ENCODE measurements at regions not wholly inside any gene's neighbourhood (a gene's known extent, or its start where the extent isn't known, plus 50 kb on each side); places are given as distances from the start of the nearest gene placed in this dataset.
"Not testable (repeated sequence)": the region's sequence is repeated elsewhere in the genome, so short reads cannot be mapped to it uniquely, and the experiment has no call there.

GRCh38 chr17:56694825-56695224 lies 101.3 kb downstream of the NOG start:
- DNase-seq = no peak

DNA sequence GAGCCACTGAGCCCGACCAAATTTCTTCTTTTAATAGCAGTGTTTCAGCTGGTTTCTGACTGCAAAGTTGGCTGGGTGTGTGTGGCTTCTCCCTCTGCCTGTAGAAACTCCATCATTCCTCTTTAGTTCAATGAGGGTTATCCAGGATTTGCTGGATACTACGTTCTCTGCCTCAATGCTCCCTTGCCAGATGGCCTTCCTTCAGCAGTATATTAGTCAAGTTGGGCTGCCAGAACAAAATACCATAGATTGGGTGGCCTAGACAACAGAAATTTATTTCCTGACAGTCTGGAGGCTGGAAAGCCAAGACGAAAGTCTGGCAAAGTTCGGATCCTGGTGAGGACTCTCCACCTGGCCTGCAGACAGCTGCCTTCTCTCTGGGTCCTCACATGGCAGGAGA lies 103.7 kb downstream of the NOG start:
- DNase-seq = no peak

DNA sequence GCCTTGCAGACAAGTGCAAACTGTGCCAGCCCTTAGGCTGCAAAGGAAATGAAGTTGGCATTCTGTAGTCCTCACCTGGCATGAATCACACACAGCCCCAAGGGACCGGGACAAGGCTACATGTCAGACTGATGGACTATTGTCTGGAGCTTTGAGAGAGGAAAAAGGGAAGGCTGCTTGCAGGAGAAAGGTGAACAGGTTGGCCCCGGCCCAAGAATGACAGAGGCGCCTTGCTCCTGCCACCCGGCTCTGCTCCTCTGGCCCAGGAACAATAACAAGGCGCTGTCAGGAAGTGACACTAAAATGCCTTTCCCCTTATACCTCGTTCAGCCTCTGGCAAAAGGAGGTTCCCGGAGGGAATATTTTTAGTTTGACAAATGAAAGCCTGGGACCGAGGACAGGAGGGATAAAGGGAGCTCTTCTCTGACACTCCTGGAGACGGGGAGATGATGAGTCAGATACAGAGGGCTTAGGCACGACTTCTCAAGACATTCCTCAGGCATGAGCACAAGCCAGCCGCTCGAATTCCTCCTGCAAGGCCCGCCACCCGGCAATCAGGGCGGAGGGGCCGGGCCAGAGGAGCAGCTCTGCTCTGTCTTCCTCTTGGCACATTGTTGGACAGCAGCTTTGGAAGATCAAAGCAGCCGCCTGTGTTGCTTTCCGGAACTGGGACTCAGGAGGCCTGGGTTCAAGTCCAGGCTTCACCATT lies 105.8 kb downstream of the NOG start:
- no peak for DNase-seq

GRCh38 chr17:56700919-56701420 lies 107.5 kb downstream of the NOG start:
- no peak for DNase-seq

DNA sequence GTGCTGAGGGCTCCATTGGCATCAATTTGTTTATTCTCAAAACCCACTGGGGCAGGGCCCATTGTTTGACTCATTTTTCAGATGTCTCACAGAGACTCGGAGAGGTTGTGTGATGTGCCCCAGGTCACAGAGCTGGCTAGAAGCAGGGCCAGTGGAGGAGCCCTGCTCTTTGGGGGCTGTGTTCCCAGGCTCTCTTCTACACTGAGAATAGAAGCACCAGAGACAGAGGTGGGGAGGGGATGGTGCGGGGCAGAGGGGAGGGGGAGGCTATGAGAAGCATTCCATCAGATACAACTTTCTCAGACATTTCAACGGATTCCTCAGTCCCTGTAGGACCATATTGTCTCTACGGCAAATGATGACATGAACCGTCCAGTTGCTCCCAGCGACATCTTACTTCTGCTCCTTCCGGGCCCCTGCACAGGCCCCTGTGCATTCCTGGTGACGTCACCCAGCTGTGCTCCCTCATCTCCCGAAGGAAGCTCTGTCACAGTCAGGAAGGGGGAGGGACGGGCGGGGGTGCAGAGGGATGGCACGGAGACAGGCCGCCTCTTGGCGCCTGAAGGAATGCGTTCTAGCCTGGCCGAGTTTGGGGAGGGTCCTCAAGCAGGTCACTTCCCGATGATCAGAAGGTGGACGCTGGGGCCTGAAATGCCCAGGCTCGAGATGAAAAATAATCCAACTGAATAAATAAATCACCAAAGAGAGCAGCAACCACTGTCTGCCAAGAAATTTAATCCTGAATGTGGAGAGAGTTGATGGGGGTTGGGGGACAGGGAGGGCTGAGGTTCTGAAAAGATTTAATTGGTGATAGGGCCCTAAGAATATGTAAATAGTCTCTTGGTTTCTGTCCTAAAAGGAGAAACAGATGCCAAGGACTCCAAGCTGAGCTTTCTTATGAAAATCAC lies 114.1 kb downstream of the NOG start:
- no peak for DNase-seq

DNA sequence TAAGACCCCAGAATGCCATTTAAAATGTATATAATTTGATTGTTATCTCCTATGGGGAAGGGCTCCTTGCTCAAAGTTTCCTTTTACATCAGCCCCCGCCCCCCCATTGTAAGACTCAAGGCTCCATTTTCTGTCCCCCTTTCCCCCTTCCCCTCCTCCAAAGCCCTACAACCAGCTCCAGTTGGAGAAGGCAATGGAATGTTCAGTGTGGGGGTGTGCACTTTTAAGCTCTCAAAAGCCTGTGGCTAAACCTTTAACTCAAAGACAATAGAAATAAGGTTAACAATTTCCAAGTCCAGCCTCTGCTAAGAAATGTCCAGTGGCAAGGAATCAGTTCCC lies 114.7 kb downstream of the NOG start:
- DNase-seq = no peak

DNA sequence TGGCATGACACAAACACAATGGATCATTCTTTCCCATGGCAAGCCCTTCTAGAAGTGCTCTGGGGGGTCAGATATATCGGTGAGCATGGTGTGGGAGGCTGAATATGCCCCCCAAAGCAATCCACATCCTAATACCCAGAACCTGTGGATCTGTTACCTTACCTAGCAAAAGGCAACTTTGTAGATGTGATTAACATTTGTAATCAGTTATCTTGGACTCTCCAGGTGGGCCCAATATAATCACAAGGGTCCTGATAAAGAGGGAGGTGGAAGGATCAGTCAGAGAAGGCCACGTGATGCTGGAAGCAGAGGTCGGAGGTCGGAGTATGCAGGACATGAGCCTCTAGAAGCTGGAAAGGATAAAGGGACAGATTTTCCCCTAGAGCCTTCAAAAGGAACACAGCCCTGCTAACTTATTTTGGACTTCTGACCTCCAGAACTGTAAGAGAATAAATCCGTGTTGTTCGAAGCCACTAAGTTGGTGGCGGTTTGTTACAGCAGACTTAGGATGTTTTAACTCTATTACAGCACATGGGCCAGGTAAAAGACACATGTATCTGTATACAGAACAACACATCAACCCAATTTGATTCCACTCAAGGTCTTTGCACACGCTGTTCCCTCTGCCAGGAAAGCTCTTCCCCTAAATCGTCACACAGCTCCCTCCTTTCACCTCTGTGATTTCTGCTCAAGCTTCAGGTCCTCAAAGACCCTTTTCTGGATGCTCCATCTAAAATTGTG lies 115.3 kb downstream of the NOG start:
- no peak for DNase-seq

- no peak for DNase-seq
Measured at GRCh38 chr17:56710986-56711385, 117.5 kb downstream of the NOG start.

DNA sequence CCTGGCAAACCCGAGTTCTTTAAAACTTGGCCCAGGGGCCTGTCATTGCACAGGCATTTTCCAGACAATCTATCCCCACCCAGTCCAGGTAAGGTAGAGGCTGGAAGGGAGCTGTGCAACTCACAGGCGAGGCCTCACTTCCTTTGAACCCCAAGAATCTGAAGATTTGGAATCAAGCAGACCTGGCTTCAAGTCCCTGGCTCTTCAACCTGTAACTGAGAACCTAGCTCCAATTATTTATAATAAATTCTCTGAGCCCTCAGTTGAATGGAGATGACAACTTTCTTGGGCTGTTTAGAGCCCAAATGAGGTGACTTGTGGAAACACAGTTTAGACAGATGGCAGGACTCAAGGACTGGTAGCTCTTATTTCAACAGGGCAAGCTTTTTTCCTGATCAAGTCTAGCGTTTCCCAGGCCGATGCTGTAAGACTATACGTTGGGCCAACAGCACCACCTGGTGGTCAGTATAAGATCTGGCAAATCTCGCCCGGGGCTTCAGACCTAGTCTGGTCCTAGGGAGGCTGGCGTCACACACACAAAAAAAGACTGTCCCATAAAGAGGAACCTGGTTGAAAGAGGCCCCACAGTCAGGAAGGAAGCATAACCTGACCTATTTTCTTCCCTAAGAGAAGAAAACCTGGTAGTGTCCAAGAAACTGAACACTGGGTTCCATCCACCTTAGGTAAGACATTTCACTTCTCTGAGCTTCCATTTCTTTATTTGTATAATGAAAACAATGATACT lies 117.9 kb downstream of the C17orf67 start:
- DNase-seq = peak; percentile 83

DNA sequence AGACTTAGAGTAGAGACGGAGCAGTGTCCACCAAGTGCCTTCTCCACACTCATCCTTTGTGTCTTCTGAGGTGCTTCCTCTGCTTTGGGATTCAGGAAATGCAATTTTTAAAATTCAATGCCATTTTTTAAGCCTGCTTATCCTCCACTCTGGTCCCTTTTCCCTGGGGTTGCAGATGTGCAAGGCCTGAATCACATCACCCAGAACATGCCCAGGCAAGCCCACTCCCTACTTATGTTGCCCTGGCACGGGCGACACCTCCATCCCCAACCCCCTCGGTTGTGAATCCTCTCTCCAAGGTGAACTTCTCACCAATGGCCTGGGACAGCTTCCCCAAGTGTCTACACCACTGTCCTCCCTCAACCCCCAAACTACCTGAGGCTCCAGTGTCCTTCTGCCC lies 116.2 kb downstream of the C17orf67 start:
- DNase-seq = no peak

- DNase-seq = no peak
Measured at GRCh38 chr17:56718515-56718914, 115.2 kb downstream of the C17orf67 start.

DNA sequence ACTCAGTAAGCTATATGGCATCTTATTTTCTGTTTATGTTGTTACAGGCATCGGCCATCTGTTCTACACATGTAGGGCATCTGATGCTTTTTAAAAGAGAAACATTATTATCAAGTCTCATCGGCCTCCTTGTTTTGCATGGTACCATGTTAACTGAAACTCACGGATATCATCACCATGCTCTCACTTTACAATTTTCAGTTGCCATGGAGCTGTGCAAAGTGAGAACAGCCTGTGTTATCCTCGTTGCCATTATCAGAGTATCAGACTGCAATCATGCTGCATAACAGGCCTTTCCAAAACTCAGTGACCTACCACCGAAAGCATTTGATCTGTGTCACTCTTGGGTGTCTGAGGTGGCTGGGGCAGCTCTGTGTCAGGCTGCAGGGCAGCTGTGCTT lies 110.3 kb downstream of the C17orf67 start:
- DNase-seq = no peak

DNA sequence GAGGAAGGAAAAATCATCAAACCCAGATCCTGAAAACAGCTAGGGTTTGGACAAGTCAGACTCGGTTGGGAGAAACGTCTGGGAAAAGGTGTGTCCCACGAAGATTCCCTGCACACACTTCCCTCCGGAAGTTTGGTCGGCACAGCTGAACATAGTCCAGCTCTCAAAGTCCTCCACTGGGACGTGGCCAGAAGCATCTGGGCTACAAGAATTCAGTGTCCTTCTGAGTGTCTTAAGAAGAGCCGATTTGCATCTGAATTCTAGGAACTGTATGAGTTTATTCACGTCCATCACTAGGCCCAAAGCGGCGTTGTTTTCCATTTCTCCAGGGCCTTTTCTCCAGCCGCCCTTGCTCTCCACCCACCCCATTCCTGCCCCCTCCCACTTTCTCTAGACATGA lies 109.1 kb downstream of the C17orf67 start:
- no peak for DNase-seq

GRCh38 chr17:56725144-56725543 lies 108.6 kb downstream of the C17orf67 start:
- no peak for DNase-seq

DNA sequence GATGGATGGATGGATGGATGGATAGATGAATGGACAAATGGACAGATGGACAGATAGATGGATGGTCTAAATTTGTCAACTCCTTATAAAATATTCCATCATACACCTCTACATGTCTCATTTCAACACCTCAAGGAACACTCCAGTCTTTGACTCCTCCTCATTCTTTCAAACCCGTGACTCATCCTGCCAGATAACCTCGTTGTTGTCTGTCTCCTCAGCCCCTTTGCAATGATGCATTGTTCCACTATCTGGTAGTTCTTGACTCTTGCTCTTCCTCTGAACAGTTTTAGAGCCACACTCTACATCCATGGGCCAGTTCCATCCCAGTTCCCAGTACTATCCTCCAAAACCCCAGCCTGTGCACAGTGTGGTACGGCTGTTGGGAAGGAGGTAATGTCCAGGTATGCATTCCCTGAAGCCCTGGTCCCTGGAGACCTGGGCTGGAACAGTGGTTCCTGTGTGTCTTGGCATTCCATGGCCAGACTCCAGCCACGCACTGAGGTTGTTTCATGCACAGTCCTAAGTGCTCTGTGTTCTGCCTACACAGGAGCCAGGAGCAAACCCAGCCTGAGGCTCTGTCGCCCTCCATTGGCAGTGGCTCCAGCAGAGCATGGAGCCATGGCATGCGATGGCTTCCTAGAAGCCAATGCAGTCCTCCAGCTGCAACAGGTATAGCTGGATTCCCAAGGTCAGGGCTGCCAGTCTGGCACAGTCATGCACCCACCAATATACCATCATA lies 105.7 kb downstream of the C17orf67 start:
- DNase-seq = no peak

GRCh38 chr17:56731096-56731495 lies 102.6 kb downstream of the C17orf67 start:
- DNase-seq = not testable (repeated sequence)

- no peak for DNase-seq
Measured at GRCh38 chr17:56733833-56734232, 99.9 kb downstream of the C17orf67 start.

DNA sequence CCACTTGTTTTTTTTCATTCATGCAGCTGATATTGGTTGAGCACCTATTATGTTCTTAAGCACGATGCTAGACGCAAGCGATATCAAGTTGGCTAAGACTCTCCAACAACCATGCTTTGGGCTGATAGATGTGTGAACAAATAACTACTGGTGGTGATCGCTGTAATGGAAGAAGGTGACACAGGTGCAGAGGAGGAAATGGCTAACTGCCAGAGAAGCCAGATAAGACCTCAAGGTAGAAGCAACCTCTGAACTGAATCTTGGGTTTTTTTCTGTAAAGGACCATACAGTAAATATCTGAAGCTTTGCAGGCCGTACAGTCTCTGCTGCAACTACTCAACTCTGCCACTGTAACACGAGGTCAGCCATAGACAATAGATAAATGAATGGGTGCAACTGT lies 97.9 kb downstream of the C17orf67 start:
- no peak for DNase-seq

DNA sequence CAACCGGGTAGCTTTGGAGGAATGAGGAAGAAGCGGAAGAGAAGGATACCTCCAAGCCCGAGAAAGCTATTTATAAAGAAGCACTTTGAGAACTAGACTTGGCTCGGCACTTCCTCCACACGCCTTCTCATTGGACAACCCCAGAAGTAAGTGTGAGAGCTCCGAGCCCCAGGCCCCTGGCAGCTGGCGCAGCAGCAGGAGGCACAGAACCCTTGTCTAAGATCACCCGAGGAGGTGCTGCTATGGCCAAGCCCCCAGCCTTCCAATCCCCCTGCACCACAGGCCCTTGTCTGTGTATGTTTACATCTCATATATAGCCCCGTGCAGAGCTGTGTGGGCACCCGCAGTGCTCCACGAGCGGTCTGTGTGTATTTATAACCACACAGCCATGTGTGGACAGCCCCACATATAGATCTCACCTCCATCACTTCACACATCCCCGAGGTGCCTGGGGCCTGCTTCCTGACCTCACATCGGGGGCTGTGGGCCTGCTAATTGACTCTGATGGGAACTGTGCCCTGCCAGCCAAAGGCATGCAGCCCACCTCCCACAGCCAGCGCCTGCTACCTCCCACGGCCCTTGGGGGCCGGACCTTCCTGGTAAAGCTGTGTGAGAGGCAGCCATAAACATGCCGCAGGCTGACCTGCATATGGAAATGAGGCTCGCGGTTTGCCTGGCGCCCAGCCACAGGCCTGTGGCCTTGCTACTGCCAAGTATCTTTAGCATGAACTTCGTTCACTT lies 96.1 kb downstream of the C17orf67 start:
- DNase-seq = no peak

DNA sequence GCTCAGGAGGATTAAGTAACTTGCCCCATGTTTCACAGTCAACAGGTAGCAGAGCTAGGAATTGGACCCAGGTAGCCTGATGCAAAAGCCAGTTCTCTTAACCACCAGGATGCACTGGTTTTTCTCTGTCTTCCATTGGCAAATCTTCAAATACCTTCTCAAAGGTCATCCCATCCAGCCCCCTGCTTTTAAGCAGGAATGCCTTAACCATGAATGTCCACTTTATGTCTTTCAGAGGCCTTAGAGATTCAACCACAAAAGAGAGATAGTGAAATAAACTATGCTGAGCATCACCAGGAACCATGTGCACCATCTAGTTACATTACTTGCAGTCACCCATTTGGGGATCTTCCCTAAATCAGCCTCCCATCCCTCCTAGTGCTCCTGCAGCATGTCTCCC lies 94.3 kb downstream of the C17orf67 start:
- no peak for DNase-seq

GRCh38 chr17:56739776-56740175 lies 93.9 kb downstream of the C17orf67 start:
- DNase-seq = no peak
